Mesenchymal stem cell (in vitro differentiated cells and primary cell): ENCODE measurements at regions not wholly inside any gene's neighbourhood (a gene's known extent, or its start where the extent isn't known, plus 50 kb on each side); places are given as distances from the start of the nearest gene placed in this dataset.

Experiments
- DNase-seq: peaks from one replicate; pipeline ENCODE4 v3.0.0-alpha.2; 2013
- H2AFZ ChIP-seq: one replicate; pipeline ENCODE4 v1.6.1; 2013; ENCODE audit warnings: low read depth, mild to moderate bottlenecking, control low read depth, inconsistent platforms, low read length, moderate library complexity
- H2AK5ac ChIP-seq: 2 replicates; pipeline ENCODE4 v1.6.1; 2013; ENCODE audit warnings: low read length, moderate library complexity, mild to moderate bottlenecking, inconsistent platforms; ENCODE audit not compliant: severe bottlenecking
- H2BK120ac ChIP-seq: one replicate; pipeline ENCODE4 v1.6.1; 2013; ENCODE audit warnings: low read depth, mild to moderate bottlenecking, inconsistent platforms, low read length, moderate library complexity
- H2BK12ac ChIP-seq, 2 experiments: one replicate each; pipeline ENCODE4 v1.6.1; 2013; ENCODE audit warnings: inconsistent platforms in 2 of 2, low read length in 2 of 2, mild to moderate bottlenecking in 2 of 2, moderate library complexity in 2 of 2, control low read depth in 1 of 2
- H2BK15ac ChIP-seq: one replicate; pipeline ENCODE4 v1.6.1; 2013; ENCODE audit warnings: mild to moderate bottlenecking, low read depth, inconsistent platforms; ENCODE audit not compliant: poor library complexity, severe bottlenecking
- H2BK5ac ChIP-seq: 2 replicates; pipeline ENCODE4 v1.6.1; 2013; ENCODE audit warnings: low read depth, mild to moderate bottlenecking, low read length, control low read depth, inconsistent platforms; ENCODE audit not compliant: poor library complexity, severe bottlenecking
- H3K14ac ChIP-seq, 2 experiments: one replicate each; pipeline ENCODE4 v1.6.1; 2013; ENCODE audit warnings: inconsistent platforms in 2 of 2, low read length in 2 of 2, control low read depth in 1 of 2, mild to moderate bottlenecking in 1 of 2, moderate library complexity in 1 of 2
- H3K18ac ChIP-seq, 2 experiments: one replicate each; pipeline ENCODE4 v1.6.1; 2013; ENCODE audit warnings: inconsistent platforms in 2 of 2, low read length in 2 of 2, control low read depth in 1 of 2, low read depth in 1 of 2, mild to moderate bottlenecking in 1 of 2
- H3K23ac ChIP-seq, 2 experiments: one replicate each; pipeline ENCODE4 v1.6.1; 2013; ENCODE audit warnings: inconsistent platforms in 2 of 2, low read length in 2 of 2, mild to moderate bottlenecking in 2 of 2, moderate library complexity in 2 of 2, control low read depth in 1 of 2
- H3K27ac ChIP-seq: 2 replicates; pipeline ENCODE4 v1.5.1; 2013; ENCODE audit warnings: mild to moderate bottlenecking, moderate library complexity, low read length, control low read depth, inconsistent platforms; ENCODE audit not compliant: poor library complexity, severe bottlenecking
- H3K27me3 ChIP-seq, 2 experiments: 2 replicates each; pipeline versions ENCODE4 v1.6.1 to v1.7.0; 2013; ENCODE audit warnings: low read length in 2 of 2, mild to moderate bottlenecking in 2 of 2, moderate library complexity in 2 of 2, control low read depth in 1 of 2, inconsistent platforms in 1 of 2; ENCODE audit not compliant: control insufficient read depth in 1 of 2, insufficient read depth in 1 of 2
- H3K36me3 ChIP-seq, 2 experiments: 2 replicates each; pipeline versions ENCODE4 v1.6.1 to v1.7.0; 2013; ENCODE audit warnings: low read length in 2 of 2, control low read depth in 1 of 2, inconsistent platforms in 1 of 2, low read depth in 1 of 2, mild to moderate bottlenecking in 1 of 2; ENCODE audit not compliant: insufficient read depth in 2 of 2, control insufficient read depth in 1 of 2
- H3K4ac ChIP-seq, 2 experiments: one replicate each; pipeline ENCODE4 v1.6.1; 2013; ENCODE audit warnings: inconsistent platforms in 2 of 2, low read length in 2 of 2, mild to moderate bottlenecking in 2 of 2, moderate library complexity in 2 of 2, control low read depth in 1 of 2, low read depth in 1 of 2
- H3K4me1 ChIP-seq: 2 replicates; pipeline ENCODE4 v1.6.1; 2013; ENCODE audit warnings: low read depth, low read length, control low read depth; ENCODE audit not compliant: control insufficient read depth, insufficient read depth
- H3K4me2 ChIP-seq: 2 replicates; pipeline ENCODE4 v1.6.1; 2013; ENCODE audit warnings: low read length, mild to moderate bottlenecking, inconsistent platforms; ENCODE audit not compliant: poor library complexity, severe bottlenecking
- H3K4me3 ChIP-seq, 2 experiments: 2 replicates each; pipeline versions ENCODE4 v1.5.1 to v1.7.0; 2013; ENCODE audit warnings: low read length in 2 of 2, mild to moderate bottlenecking in 2 of 2, control low read depth in 1 of 2, low read depth in 1 of 2; ENCODE audit not compliant: insufficient read depth in 1 of 2
- H3K79me1 ChIP-seq: replicated peaks from 2 replicates; pipeline ENCODE4 v1.6.1; 2013; ENCODE audit warnings: mild to moderate bottlenecking, control low read depth, low read length, inconsistent platforms; ENCODE audit not compliant: poor library complexity, severe bottlenecking
- H3K9ac ChIP-seq: 2 replicates; pipeline ENCODE4 v1.7.0; 2013; ENCODE audit warnings: mild to moderate bottlenecking, low read length, moderate library complexity
- H3K9me3 ChIP-seq: 2 replicates; pipeline ENCODE4 v1.7.0; 2013; ENCODE audit warnings: mild to moderate bottlenecking, low read length; ENCODE audit not compliant: control insufficient read depth
- H4K8ac ChIP-seq: one replicate; pipeline ENCODE4 v1.6.1; 2013; ENCODE audit warnings: inconsistent platforms, mild to moderate bottlenecking, low read length, moderate library complexity
- H4K91ac ChIP-seq: one replicate; pipeline ENCODE4 v1.6.1; 2013; ENCODE audit warnings: mild to moderate bottlenecking, low read length, inconsistent platforms
- WGBS: methylation state at CpG from one replicate; pipeline ENCODE4 v1.1.7; 2013; ENCODE audit warnings: mixed read lengths; 5-methylcytosine and 5-hydroxymethylcytosine counted together

- Histone ChIP-seq H4K8ac (no peak overlapping the region), H3K23ac (no peak overlapping the region), H3K18ac (no peak overlapping the region), H3K79me1 (no peaks in the 10 kb centered on the region), H3K4me3 (no peak overlapping the region), H3K4ac (no peak overlapping the region), H2BK120ac (no peak overlapping the region), H3K14ac (no peak overlapping the region), H3K27me3 (no peaks in the 10 kb centered on the region), H3K4me1 (no peaks in the 10 kb centered on the region), H3K9ac (no peak overlapping the region), H3K4me2 (no peak overlapping the region), H3K36me3 (no peaks in the 10 kb centered on the region), H4K91ac (no peak overlapping the region), H2BK15ac (no peak overlapping the region), H2BK5ac (no peak overlapping the region), H3K27ac (no peak overlapping the region), H2BK12ac (no peak overlapping the region), H2AFZ (no peak overlapping the region), H2AK5ac (no peak overlapping the region), H3K9me3 (no peaks in the 10 kb centered on the region)
- 92% methylated on average over 7 of the region's 7 CpGs for WGBS
- no peak for DNase-seq
Measured at GRCh38 chr11:28481616-28482480, 373.7 kb downstream of the METTL15 start.

DNA sequence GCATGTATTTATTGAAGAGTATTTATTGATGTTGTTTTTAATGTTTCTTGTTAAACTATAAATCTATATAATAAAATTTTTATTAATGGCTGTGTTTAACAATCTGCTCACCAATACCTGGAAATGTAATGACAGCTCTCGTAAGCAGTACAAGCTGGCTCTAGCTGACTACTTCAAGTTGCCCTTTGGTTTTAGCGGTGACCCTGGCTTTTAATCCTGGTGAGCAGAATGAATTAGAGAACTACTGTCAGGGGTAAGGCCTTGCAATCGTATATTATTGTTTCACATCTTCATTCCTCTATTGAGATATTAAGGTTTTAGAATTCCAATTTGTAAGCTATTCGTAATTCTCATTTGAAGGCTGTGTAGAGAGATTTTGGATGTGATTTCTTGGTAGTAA lies 372.2 kb downstream of the METTL15 start:
- Histone ChIP-seq H3K4me2 (no peak overlapping the region), H3K14ac (no peak overlapping the region), H4K8ac (no peak overlapping the region), H3K36me3 (no peaks in the 10 kb centered on the region), H3K9me3 (no peaks in the 10 kb centered on the region), H2BK12ac (no peak overlapping the region), H3K4ac (no peak overlapping the region), H2AFZ (no peak overlapping the region), H2BK5ac (no peak overlapping the region), H3K27me3 (no peaks in the 10 kb centered on the region), H3K23ac (no peak overlapping the region), H3K9ac (no peak overlapping the region), H3K27ac (no peak overlapping the region), H3K79me1 (no peaks in the 10 kb centered on the region), H3K4me1 (peaks cover 2% of the 10 kb centered on the region), H3K18ac (no peak overlapping the region), H4K91ac (no peak overlapping the region), H2BK120ac (no peak overlapping the region), H2BK15ac (no peak overlapping the region), H2AK5ac (no peak overlapping the region), H3K4me3 (no peak overlapping the region)
- no peak for DNase-seq
- WGBS, result 100% methylated on average over 2 of the region's 4 CpGs

- H3K4me3 ChIP-seq, result no peak overlapping the region
- H3K9ac ChIP-seq, result no peak overlapping the region
- H3K18ac ChIP-seq, result no peak overlapping the region
- no peak overlapping the region for H2BK5ac ChIP-seq
- no peak overlapping the region for H3K27ac ChIP-seq
- H2AFZ ChIP-seq, result no peak overlapping the region
- 97% methylated on average over 5 of the region's 5 CpGs for WGBS
- no peak overlapping the region for H3K4me2 ChIP-seq
- no peak overlapping the region for H4K91ac ChIP-seq
- H3K14ac ChIP-seq, result no peak overlapping the region
- H2AK5ac ChIP-seq, result no peak overlapping the region
- no peak for DNase-seq
- no peak overlapping the region for H2BK12ac ChIP-seq
- no peaks in the 10 kb centered on the region for H3K36me3 ChIP-seq
- H3K4ac ChIP-seq, result no peak overlapping the region
- no peaks in the 10 kb centered on the region for H3K9me3 ChIP-seq
- peaks cover 2% of the 10 kb centered on the region for H3K4me1 ChIP-seq
- no peaks in the 10 kb centered on the region for H3K27me3 ChIP-seq
- H3K23ac ChIP-seq, result no peak overlapping the region
- H4K8ac ChIP-seq, result no peak overlapping the region
- no peak overlapping the region for H2BK120ac ChIP-seq
- H3K79me1 ChIP-seq, result no peaks in the 10 kb centered on the region
- H2BK15ac ChIP-seq, result no peak overlapping the region
Measured at GRCh38 chr11:28476864-28477263, 368.7 kb downstream of the METTL15 start.

GRCh38 chr11:28476049-28476448 lies 367.9 kb downstream of the METTL15 start:
- H2BK15ac ChIP-seq, result no peak overlapping the region
- H3K9me3 ChIP-seq, result no peaks in the 10 kb centered on the region
- H3K4me3 ChIP-seq, result no peak overlapping the region
- no peak overlapping the region for H2AFZ ChIP-seq
- H3K4me1 ChIP-seq, result peaks cover 2% of the 10 kb centered on the region
- H3K9ac ChIP-seq, result no peak overlapping the region
- no peak overlapping the region for H2BK5ac ChIP-seq
- H3K27me3 ChIP-seq, result no peaks in the 10 kb centered on the region
- no peak overlapping the region for H2BK12ac ChIP-seq
- H3K36me3 ChIP-seq, result no peaks in the 10 kb centered on the region
- no peak overlapping the region for H3K27ac ChIP-seq
- no peak overlapping the region for H3K18ac ChIP-seq
- no peak overlapping the region for H4K91ac ChIP-seq
- no peaks in the 10 kb centered on the region for H3K79me1 ChIP-seq
- H4K8ac ChIP-seq, result no peak overlapping the region
- no peak for DNase-seq
- no peak overlapping the region for H3K23ac ChIP-seq
- no peak overlapping the region for H2AK5ac ChIP-seq
- no peak overlapping the region for H3K4ac ChIP-seq
- no peak overlapping the region for H3K14ac ChIP-seq
- H2BK120ac ChIP-seq, result no peak overlapping the region
- WGBS, result 62% methylated on average over 3 of the region's 3 CpGs
- no peak overlapping the region for H3K4me2 ChIP-seq
